ENCODE measurements at regions not wholly inside any gene's neighbourhood (a gene's known extent, or its start where the extent isn't known, plus 50 kb on each side); places are given as distances from the start of the nearest gene placed in this dataset.

DNA sequence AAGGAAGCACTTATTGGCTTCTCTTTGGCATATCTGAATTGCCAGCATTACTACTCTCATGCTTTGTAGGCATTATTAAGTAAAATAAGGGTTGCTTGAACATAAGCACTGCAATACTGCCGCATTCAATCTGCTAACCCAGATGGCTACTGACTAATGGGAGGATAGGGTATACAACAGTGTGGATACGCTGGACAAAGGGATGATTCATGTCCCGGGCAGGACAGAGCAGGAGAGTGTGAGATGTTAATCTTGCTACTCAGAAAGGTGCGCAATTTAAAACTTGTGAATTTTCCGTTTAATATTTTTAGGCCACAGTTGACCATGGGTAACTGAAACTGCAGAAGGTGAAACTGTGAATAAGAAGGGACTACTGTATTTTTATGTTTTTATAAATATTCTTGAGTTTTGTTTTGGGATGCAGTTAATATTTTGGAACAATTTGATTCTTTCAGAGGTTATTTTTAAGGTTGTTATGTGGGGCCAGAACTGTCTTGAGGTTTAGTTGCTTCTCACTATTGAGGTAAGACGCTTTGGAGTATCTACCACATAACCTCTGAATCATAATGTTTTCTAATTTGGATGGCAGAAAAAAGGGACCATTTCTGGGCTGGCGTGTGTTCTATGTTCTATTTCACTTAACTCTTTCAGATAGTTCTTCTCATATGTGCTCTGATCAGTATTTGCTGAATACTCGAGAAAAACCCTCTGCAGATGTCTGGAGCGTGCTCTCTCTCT, 75.7 kb upstream of the SYPL1 start:
- TF ChIP-seq EZH2 (IDR thresholded peaks at IDR 0.05; ENCODE audit: borderline replicate concordance), result no peak
- TF ChIP-seq, protein P1, sequence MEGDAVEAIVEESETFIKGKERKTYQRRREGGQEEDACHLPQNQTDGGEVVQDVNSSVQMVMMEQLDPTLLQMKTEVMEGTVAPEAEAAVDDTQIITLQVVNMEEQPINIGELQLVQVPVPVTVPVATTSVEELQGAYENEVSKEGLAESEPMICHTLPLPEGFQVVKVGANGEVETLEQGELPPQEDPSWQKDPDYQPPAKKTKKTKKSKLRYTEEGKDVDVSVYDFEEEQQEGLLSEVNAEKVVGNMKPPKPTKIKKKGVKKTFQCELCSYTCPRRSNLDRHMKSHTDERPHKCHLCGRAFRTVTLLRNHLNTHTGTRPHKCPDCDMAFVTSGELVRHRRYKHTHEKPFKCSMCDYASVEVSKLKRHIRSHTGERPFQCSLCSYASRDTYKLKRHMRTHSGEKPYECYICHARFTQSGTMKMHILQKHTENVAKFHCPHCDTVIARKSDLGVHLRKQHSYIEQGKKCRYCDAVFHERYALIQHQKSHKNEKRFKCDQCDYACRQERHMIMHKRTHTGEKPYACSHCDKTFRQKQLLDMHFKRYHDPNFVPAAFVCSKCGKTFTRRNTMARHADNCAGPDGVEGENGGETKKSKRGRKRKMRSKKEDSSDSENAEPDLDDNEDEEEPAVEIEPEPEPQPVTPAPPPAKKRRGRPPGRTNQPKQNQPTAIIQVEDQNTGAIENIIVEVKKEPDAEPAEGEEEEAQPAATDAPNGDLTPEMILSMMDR (IDR thresholded peaks at IDR 0.05; ENCODE audit: poor library complexity), result no peak
